ENCODE measurements at regions not wholly inside any gene's neighbourhood (a gene's known extent, or its start where the extent isn't known, plus 50 kb on each side); places are given as distances from the start of the nearest gene placed in this dataset.

GRCh38 chr14:28023853-28024252, 742.7 kb upstream of the FOXG1 start:
- intact Hi-C loops (cut with DNase I) = no loop called here
- Histone ChIP-seq H3K9me3 (no peaks in the 10 kb centered on the region), H3K4me3 (no peak overlapping the region), H3K27me3 (no peaks in the 10 kb centered on the region), H3K4me1 (no peaks in the 10 kb centered on the region), H3K36me3 (no peaks in the 10 kb centered on the region), H3K27ac (no peak overlapping the region)
- WGBS, 2 donors = 78 to 80% methylated on average over 1 of the region's 1 CpG
- TF ChIP-seq CTCF (IDR thresholded peaks at IDR 0.05) = no peak
- no peak for ATAC-seq
- DNase-seq = no peak

GRCh38 chr14:28052251-28052650, 714.3 kb upstream of the FOXG1 start:
- Histone ChIP-seq H3K27ac (no peak overlapping the region), H3K4me3 (no peak overlapping the region), H3K4me1 (no peaks in the 10 kb centered on the region), H3K27me3 (no peaks in the 10 kb centered on the region), H3K36me3 (no peaks in the 10 kb centered on the region), H3K9me3 (peaks cover 0 to 17% (median 0%) of the 10 kb centered on the region in 11 donors)
- no peak for TF ChIP-seq CTCF (IDR thresholded peaks at IDR 0.05)
- ATAC-seq = no peak
- 65 to 76% methylated on average over 3 of the region's 3 CpGs for WGBS, 2 donors
- no peak for DNase-seq
- intact Hi-C loops (cut with DNase I) = no loop called here

GRCh38 chr14:28055008-28055407, 711.6 kb upstream of the FOXG1 start:
- H3K4me1 ChIP-seq = no peaks in the 10 kb centered on the region
- WGBS, 2 donors = 90 to 92% methylated on average over 3 of the region's 3 CpGs
- intact Hi-C loops (cut with DNase I) = no loop called here
- no peak overlapping the region for H3K4me3 ChIP-seq
- peaks cover 0 to 9% (median 0%) of the 10 kb centered on the region in 11 donors for H3K9me3 ChIP-seq
- no peaks in the 10 kb centered on the region for H3K27me3 ChIP-seq
- no peak for ATAC-seq
- H3K36me3 ChIP-seq = no peaks in the 10 kb centered on the region
- no peak overlapping the region for H3K27ac ChIP-seq
- TF ChIP-seq CTCF (IDR thresholded peaks at IDR 0.05) = no peak
- no peak for DNase-seq

- Histone ChIP-seq H3K27ac (no peak overlapping the region), H3K36me3 (no peaks in the 10 kb centered on the region), H3K27me3 (no peaks in the 10 kb centered on the region), H3K4me1 (no peaks in the 10 kb centered on the region), H3K9me3 (peaks cover 0 to 4% (median 0%) of the 10 kb centered on the region in 11 donors), H3K4me3 (peak overlapping the region in 5 of 10 donors; percentile 12 to 38 (median 30))
- DNase-seq = no peak
- intact Hi-C loops (cut with DNase I) = no loop called here
- TF ChIP-seq CTCF (IDR thresholded peaks at IDR 0.05) = no peak
- ATAC-seq = no peak
- WGBS, 2 donors = 59 to 71% methylated on average over 4 of the region's 4 CpGs
Observed at GRCh38 chr14:28057359-28058296, 709.0 kb upstream of the FOXG1 start.

Data from heart right ventricle (tissue), 16 donors.